NCI-H128 (cell line): ENCODE measurements at regions not wholly inside any gene's neighbourhood (a gene's known extent, or its start where the extent isn't known, plus 50 kb on each side); places are given as distances from the start of the nearest gene placed in this dataset.

Experiments
- DNase-seq: peaks from one replicate; lab custom pipeline; 2025; ENCODE audit not compliant: unreplicated experiment; lab: John Stamatoyannopoulos, UW

- no peak for DNase-seq
Measured at GRCh38 chr21:38691631-38692030, 114.1 kb upstream of the ETS2 start.

- DNase-seq: no peak
Measured at GRCh38 chr21:38696579-38696978, 109.2 kb upstream of the ETS2 start.

GRCh38 chr21:38699048-38699447, 106.7 kb upstream of the ETS2 start:
- DNase-seq: no peak

GRCh38 chr21:38702196-38702595, 103.5 kb upstream of the ETS2 start:
- no peak for DNase-seq

- no peak for DNase-seq
Measured at GRCh38 chr21:38709876-38710275, 95.9 kb upstream of the ETS2 start.

GRCh38 chr21:38712071-38712470, 93.7 kb upstream of the ETS2 start:
- DNase-seq: no peak

GRCh38 chr21:38712664-38713063, 93.1 kb upstream of the ETS2 start:
- DNase-seq: no peak

GRCh38 chr21:38714039-38714817, 91.5 kb upstream of the ETS2 start:
- no peak for DNase-seq

GRCh38 chr21:38714999-38715398, 90.7 kb upstream of the ETS2 start:
- DNase-seq: no peak

GRCh38 chr21:38716088-38716487, 89.6 kb upstream of the ETS2 start:
- no peak for DNase-seq

- no peak for DNase-seq
Measured at GRCh38 chr21:38716942-38717341, 88.8 kb upstream of the ETS2 start.

GRCh38 chr21:38718481-38718880, 87.2 kb upstream of the ETS2 start:
- DNase-seq: no peak

- no peak for DNase-seq
Measured at GRCh38 chr21:38720074-38720473, 85.7 kb upstream of the ETS2 start.

- DNase-seq: no peak
Measured at GRCh38 chr21:38721055-38721454, 84.7 kb upstream of the ETS2 start.

GRCh38 chr21:38721958-38722357, 83.8 kb upstream of the ETS2 start:
- no peak for DNase-seq

GRCh38 chr21:38725196-38726157, 80.3 kb upstream of the ETS2 start:
- no peak for DNase-seq

- no peak for DNase-seq
Measured at GRCh38 chr21:38726482-38726881, 79.2 kb upstream of the ETS2 start.

- no peak for DNase-seq
Measured at GRCh38 chr21:38729291-38729690, 76.4 kb upstream of the ETS2 start.

- no peak for DNase-seq
Measured at GRCh38 chr21:38729754-38730379, 75.9 kb upstream of the ETS2 start.

GRCh38 chr21:38733972-38734546, 71.7 kb upstream of the ETS2 start:
- DNase-seq: peak; percentile 60

GRCh38 chr21:38734646-38735365, 70.9 kb upstream of the ETS2 start:
- no peak for DNase-seq
